AG04450 (cell line): ENCODE measurements at regions not wholly inside any gene's neighbourhood (a gene's known extent, or its start where the extent isn't known, plus 50 kb on each side); places are given as distances from the start of the nearest gene placed in this dataset.

Experiments
- CTCF ChIA-PET: fragments of 300-600, 350-600 bp; formaldehyde crosslinking; extraction: SDS; loops from one replicate; lab custom pipeline; 2022; ENCODE audit warnings: antibody characterized with exemption, inconsistent platforms; lab: Charles Lee
- POLR2A ChIA-PET: fragments of 350-600 bp; formaldehyde crosslinking; extraction: SDS; loops from one replicate; lab custom pipeline; 2021; ENCODE audit warnings: antibody characterized with exemption, inconsistent platforms; lab: Yijun Ruan, JAX
- DNase-seq: peaks from one replicate; pipeline ENCODE4 v3.0.0-alpha.2; 2011; ENCODE audit warnings: low read depth, low spot score
- H3K27ac ChIP-seq: one replicate; pipeline ENCODE4 v1.5.1; 2012; ENCODE audit warnings: low read depth, low read length, control low read depth
- H3K27me3 ChIP-seq: one replicate; pipeline ENCODE4 v1.6.0; 2012; ENCODE audit warnings: low read length; ENCODE audit not compliant: control insufficient read depth, insufficient read depth
- H3K4me3 ChIP-seq: 2 replicates; pipeline ENCODE4 v1.5.1; 2011; ENCODE audit warnings: mild to moderate bottlenecking, low read depth, low read length, control low read depth
- H3K9me3 ChIP-seq: 2 replicates; pipeline ENCODE4 v1.5.1; 2012; ENCODE audit warnings: low read length; ENCODE audit not compliant: control insufficient read depth, insufficient read depth
- TF ChIP-seq, protein P1 (sequence below): IDR thresholded peaks from 2 replicates; pipeline ENCODE4 v1.5.1; 2011; ENCODE audit warnings: low read depth, low read length, control low read depth, inconsistent platforms

DNA sequence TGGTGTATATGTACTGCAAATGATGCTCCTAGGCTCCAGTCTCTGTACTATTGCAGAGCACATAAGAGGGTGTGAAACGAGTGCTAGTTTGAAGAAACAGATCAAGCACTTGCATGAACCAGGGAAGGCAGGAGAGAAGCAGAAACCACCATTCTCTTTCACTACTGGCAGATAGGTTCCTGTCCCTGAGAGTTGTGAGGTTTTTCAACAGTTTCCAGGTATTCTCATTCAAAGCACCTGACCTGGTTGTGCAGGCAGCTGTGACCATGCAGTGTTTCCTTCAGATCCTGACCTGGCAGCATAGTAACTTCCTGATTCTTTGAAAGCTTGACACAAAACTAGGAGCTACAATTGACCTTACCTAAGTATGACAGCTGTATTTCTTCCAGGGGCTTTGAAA lies 164.9 kb downstream of the UFM1 start:
- Histone ChIP-seq H3K4me3 (no peak overlapping the region), H3K27ac (no peak overlapping the region), H3K27me3 (no peaks in the 10 kb centered on the region), H3K9me3 (no peaks in the 10 kb centered on the region)
- TF ChIP-seq, protein P1, sequence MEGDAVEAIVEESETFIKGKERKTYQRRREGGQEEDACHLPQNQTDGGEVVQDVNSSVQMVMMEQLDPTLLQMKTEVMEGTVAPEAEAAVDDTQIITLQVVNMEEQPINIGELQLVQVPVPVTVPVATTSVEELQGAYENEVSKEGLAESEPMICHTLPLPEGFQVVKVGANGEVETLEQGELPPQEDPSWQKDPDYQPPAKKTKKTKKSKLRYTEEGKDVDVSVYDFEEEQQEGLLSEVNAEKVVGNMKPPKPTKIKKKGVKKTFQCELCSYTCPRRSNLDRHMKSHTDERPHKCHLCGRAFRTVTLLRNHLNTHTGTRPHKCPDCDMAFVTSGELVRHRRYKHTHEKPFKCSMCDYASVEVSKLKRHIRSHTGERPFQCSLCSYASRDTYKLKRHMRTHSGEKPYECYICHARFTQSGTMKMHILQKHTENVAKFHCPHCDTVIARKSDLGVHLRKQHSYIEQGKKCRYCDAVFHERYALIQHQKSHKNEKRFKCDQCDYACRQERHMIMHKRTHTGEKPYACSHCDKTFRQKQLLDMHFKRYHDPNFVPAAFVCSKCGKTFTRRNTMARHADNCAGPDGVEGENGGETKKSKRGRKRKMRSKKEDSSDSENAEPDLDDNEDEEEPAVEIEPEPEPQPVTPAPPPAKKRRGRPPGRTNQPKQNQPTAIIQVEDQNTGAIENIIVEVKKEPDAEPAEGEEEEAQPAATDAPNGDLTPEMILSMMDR: no peak
- ChIA-PET CTCF (no interaction called here), POLR2A (no interaction called here)
- no peak for DNase-seq

DNA sequence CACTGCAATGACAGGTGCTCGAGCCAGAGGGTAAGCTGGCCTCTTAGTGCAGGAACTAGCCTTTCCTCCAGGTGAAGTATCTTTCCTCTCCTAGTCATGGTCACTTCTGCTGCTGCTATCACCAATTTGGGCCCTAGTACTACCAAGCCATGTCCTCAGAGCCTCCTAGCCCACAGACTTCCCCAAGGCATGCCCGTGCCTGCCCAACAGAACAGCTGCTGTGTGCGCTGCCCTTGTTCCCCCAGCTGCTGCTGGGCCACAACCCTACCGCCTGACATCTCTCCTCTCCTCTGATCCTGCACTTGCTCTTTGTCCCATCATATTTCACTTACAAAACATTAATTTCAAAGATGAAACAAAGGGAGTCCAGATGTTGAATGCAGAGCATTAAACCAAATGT lies 168.5 kb upstream of the FREM2 start:
- ChIA-PET POLR2A (no interaction called here), CTCF (no interaction called here)
- Histone ChIP-seq H3K9me3 (no peaks in the 10 kb centered on the region), H3K4me3 (no peak overlapping the region), H3K27me3 (no peaks in the 10 kb centered on the region), H3K27ac (no peak overlapping the region)
- DNase-seq: no peak
- TF ChIP-seq, protein P1: no peak

DNA sequence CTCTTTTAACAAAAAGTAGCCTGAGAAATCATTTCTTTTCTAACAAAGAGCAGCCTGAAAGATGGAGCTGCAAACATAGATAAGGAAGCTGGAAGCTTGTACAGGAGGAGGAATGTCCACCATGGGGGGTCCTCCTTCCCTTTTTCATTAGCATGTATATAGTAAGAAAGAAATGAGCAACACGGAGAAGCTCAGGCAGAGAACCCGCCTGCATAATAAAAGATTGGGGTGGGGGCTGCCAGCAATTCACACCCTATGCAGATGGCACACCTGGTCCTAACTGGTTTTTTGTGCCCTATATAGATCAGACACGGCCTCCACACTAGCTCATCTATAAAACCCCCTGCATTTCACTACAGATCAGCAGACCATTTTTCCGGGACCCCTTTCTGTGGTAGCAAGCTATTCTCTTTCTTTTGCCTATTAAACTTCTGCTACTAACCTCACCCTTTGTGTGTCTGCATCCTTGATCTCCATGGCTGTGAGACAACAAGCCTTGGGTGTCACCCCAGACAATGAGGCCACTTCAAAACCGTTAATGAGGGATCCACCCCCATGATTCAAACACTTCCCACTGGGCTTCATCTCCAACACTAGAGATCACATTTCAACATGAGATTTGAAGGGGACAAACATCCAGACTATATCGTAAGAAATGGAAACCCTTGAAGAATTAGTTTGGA lies 167.5 kb upstream of the FREM2 start:
- Histone ChIP-seq H3K9me3 (no peaks in the 10 kb centered on the region), H3K4me3 (no peak overlapping the region), H3K27me3 (no peaks in the 10 kb centered on the region), H3K27ac (no peak overlapping the region)
- CTCF ChIA-PET: no interaction called here
- no peak for DNase-seq
- TF ChIP-seq, protein P1: no peak
- POLR2A ChIA-PET: no interaction called here

DNA sequence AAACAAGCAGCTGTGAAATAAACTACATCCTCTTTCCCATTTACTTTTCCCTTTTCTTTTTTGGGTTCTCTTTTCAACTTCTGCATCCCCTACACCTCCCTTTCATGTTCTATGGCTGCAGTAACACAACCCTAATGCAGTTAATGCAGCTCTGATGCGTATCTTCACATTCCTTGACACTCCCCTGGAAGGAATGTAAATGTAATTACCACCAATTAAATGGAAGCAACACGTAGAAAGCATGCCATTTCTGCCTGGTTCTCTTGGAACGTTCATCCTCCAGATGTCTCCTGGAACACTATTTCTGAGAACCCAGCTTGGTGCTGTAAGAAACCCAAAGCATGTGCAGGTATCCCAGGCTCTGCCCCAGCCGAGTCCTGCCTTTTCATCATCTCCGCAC lies 166.8 kb upstream of the FREM2 start:
- POLR2A ChIA-PET: no interaction called here
- TF ChIP-seq, protein P1: no peak
- Histone ChIP-seq H3K4me3 (no peak overlapping the region), H3K27ac (no peak overlapping the region), H3K9me3 (no peaks in the 10 kb centered on the region), H3K27me3 (no peaks in the 10 kb centered on the region)
- no peak for DNase-seq
- CTCF ChIA-PET: no interaction called here

DNA sequence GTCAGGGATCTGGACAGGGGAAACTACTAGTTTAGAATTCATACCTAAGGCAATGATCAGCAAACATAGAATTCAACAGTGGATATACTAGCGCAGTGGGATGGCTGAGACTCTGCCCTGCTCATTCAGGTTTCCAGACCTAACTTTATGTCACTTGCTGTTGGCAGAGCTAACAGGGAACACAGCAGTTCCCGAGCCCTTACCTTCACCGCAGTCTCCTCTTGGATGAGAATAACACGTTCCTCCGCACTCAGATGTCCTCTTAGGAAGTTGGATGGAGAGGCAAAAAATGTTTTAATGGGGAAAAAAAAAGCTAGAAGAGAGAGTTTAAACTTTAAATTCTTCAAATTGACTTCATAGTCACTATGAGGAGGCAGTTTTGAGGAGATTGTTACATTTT lies 159.7 kb upstream of the FREM2 start:
- ChIA-PET POLR2A (no interaction called here), CTCF (no interaction called here)
- Histone ChIP-seq H3K27me3 (no peaks in the 10 kb centered on the region), H3K9me3 (no peaks in the 10 kb centered on the region), H3K4me3 (no peak overlapping the region), H3K27ac (no peak overlapping the region)
- TF ChIP-seq, protein P1: no peak
- no peak for DNase-seq
